Esophagus squamous epithelium (tissue), 5 donors: ENCODE measurements at regions not wholly inside any gene's neighbourhood (a gene's known extent, or its start where the extent isn't known, plus 50 kb on each side); places are given as distances from the start of the nearest gene placed in this dataset.
A peak's percentile ranks its signal among the peaks of the same experiment; 100 is the strongest.

ENCODE experiments used
- DNase-seq: peaks from one replicate; lab custom pipeline; 2025; lab: John Stamatoyannopoulos, UW
- H3K27ac ChIP-seq, 4 donors: fragments of 200-600 bp; sonication (generic); one replicate each; pipeline ENCODE4 v1.5.1; 2016 to 2019; ENCODE audit warnings: mild to moderate bottlenecking in 1 of 4
- H3K27me3 ChIP-seq, 4 donors: fragments of 200-600 bp; sonication (generic); 1 replicate in 3 of 4; 2 replicates in 1 of 4; pipeline versions ENCODE4 v1.5.1 to v1.6.0; 2017 to 2021; ENCODE audit warnings: antibody characterized with exemption in 1 of 4
- H3K36me3 ChIP-seq, 3 donors: fragments of 200-600 bp; sonication (generic); one replicate each; pipeline ENCODE4 v1.5.1; 2016 to 2019
- H3K4me1 ChIP-seq, 3 donors: fragments of 200-600 bp; sonication (generic); one replicate each; pipeline ENCODE4 v1.5.1; 2017 to 2019
- H3K4me3 ChIP-seq, 4 donors: fragments of 200-600 bp; sonication (generic); 1 replicate in 3 of 4; 2 replicates in 1 of 4; pipeline ENCODE4 v1.5.1; 2016 to 2019; ENCODE audit warnings: mild to moderate bottlenecking in 2 of 4, moderate library complexity in 1 of 4
- H3K9me3 ChIP-seq, 3 donors: fragments of 200-600 bp; sonication (generic); one replicate each; pipeline ENCODE4 v1.5.1; 2016 to 2019
- POLR2A ChIP-seq, 4 donors: fragments of 450-650 bp; IDR thresholded peaks; one replicate each; pipeline ENCODE4 v1.6.1; 2017; ENCODE audit warnings: antibody characterized with exemption in 4 of 4, mild to moderate bottlenecking in 4 of 4, moderate library complexity in 3 of 4
- WGBS, 2 donors: methylation state at CpG; one replicate each; pipeline ENCODE4 v1.1.5; 2018; 5-methylcytosine and 5-hydroxymethylcytosine counted together
- intact Hi-C: fragments of 100-400 bp; cut with DNase I; formaldehyde crosslinking; loops from one replicate; pipeline ENCODE4 v1.15.0; 2022
- TF ChIP-seq, protein P1 (sequence below), 6 experiments: fragments of 450-650 bp in 4 of 6; fragments of 200-600 bp in 2 of 6; sonication (generic) in 2 of 6; IDR thresholded peaks; one replicate each; pipeline ENCODE4 v1.5.1; 2016 to 2019; ENCODE audit warnings: antibody characterized with exemption in 6 of 6, mild to moderate bottlenecking in 4 of 6, moderate library complexity in 4 of 6
- donor health status: DM: yes; HTN: yes; CAD: no.

DNA sequence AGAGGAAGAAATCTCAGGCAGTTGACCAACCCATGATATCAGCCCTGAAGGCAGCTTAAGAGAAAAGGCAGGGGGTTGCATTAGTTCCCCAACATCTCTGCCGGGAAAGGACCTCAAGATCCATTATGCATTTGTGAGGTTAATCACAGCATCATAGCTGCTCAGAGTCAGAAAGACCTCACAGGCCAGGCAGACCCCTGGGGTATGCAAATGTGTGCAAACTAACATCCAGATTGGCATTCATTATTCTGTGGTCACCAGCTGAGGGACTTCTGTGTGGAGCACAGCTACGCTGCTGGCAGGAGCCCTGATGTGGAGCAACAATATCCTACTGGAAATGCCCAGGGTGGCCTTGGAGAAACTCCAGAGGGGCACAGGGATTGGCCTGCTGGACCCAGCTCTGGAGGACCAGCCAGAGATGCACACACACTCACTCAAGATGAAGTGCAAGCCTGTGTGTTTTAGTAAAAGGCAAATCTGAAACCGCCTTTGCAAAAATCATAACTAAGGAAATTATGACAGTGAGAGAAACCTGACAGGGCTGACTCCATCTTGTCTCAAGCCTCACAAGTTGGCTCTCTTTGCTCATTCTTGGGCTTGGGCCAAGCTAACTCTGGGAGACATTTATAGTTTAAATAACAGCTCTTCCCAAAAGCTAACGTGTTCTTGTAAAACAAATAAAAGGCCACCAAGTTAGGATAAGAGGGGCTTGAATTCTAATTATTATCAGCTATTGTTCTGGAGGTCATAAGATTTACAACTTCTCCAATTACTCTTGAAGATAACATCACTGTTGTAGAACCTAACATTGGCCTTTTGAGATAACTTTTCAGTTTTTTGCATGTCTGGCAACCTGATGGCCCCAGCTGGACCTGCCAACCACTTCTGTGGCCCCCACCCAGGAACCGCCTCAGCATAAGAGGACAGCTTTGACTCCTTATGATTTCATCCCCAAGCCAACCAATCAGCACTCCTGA lies 257.1 kb downstream of the UACA start:
- H3K9me3 ChIP-seq, result peaks cover 0 to 20% (median 14%) of the 10 kb centered on the region in 3 donors
- no peak overlapping the region for H3K4me3 ChIP-seq
- DNase-seq, result no peak
- peaks cover 0 to 9% (median 0%) of the 10 kb centered on the region in 4 donors for H3K27me3 ChIP-seq
- peaks cover 40 to 83% (median 47%) of the 10 kb centered on the region in 3 donors for H3K4me1 ChIP-seq
- no peak for TF ChIP-seq POLR2A (IDR thresholded peaks at IDR 0.05)
- TF ChIP-seq, protein P1, sequence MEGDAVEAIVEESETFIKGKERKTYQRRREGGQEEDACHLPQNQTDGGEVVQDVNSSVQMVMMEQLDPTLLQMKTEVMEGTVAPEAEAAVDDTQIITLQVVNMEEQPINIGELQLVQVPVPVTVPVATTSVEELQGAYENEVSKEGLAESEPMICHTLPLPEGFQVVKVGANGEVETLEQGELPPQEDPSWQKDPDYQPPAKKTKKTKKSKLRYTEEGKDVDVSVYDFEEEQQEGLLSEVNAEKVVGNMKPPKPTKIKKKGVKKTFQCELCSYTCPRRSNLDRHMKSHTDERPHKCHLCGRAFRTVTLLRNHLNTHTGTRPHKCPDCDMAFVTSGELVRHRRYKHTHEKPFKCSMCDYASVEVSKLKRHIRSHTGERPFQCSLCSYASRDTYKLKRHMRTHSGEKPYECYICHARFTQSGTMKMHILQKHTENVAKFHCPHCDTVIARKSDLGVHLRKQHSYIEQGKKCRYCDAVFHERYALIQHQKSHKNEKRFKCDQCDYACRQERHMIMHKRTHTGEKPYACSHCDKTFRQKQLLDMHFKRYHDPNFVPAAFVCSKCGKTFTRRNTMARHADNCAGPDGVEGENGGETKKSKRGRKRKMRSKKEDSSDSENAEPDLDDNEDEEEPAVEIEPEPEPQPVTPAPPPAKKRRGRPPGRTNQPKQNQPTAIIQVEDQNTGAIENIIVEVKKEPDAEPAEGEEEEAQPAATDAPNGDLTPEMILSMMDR (IDR thresholded peaks at IDR 0.05), result no peak
- intact Hi-C loops, result no loop called here
- peak overlapping the region in 3 of 4 donors; percentile 39 to 56 (median 39) for H3K27ac ChIP-seq
- no peaks in the 10 kb centered on the region for H3K36me3 ChIP-seq
- 60 to 70% methylated on average over 4 to 5 of the region's 5 CpGs for WGBS, 2 donors

DNA sequence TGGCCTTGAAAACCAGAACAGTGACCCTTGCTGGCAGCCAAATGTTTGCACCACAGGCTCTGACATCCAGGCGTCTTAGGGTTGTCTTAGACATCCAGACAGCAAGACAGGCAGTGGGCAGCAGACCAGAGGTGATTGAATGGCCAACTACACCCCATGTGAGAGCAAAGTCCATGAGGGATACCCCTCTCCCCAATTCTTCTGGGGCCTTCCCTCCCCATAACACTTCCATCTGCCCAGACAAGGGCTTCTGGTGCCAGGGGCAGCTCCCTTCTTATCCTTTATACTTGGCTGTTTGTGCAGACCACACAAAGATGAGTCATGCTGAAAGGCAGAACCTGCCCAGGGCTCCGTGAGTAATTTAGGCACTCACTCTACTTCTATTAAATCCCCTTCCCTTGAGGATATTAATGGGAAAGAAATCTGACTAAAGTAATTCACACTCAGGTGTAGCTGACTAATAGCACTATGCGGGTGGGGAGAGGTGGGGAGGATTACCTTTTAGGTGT lies 257.9 kb downstream of the UACA start:
- intact Hi-C loops, result no loop called here
- DNase-seq, result no peak
- Histone ChIP-seq H3K36me3 (no peaks in the 10 kb centered on the region), H3K27ac (peak overlapping the region; percentile 54 to 61 (median 58)), H3K4me1 (peaks cover 40 to 83% (median 47%) of the 10 kb centered on the region in 3 donors), H3K4me3 (no peak overlapping the region), H3K9me3 (peaks cover 0 to 14% (median 10%) of the 10 kb centered on the region in 3 donors), H3K27me3 (peaks cover 0 to 12% (median 0%) of the 10 kb centered on the region in 4 donors)
- TF ChIP-seq, protein P1 (IDR thresholded peaks at IDR 0.05), result no peak
- no peak for TF ChIP-seq POLR2A (IDR thresholded peaks at IDR 0.05)
- WGBS, 2 donors, result 0 to 15% methylated on average over 2 to 3 of the region's 3 CpGs

DNA sequence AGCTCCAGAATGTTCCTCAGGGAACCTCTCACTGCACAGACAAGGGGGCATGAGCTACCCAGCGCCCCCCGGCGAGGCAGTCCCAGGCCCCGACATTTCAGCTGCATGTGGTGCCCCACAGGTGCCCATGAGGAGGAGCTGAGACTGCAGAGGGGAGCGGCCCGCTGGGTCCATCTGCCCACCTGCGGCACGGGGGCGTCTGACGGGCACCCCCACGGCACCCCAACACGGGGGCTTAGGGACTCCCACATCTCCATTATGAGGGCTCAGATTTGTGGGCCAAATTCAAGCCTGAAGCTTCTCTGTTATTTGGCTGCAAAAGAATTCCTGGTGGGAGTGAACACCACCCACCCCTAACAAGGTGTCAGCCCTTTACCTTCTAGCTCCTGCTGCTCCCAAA lies 258.4 kb downstream of the UACA start:
- intact Hi-C loops, result no loop called here
- Histone ChIP-seq H3K9me3 (peaks cover 0 to 9% (median 6%) of the 10 kb centered on the region in 3 donors), H3K4me3 (no peak overlapping the region), H3K27ac (peak overlapping the region; percentile 54 to 61 (median 58)), H3K4me1 (peaks cover 40 to 83% (median 47%) of the 10 kb centered on the region in 3 donors), H3K36me3 (no peaks in the 10 kb centered on the region), H3K27me3 (peaks cover 0 to 12% (median 0%) of the 10 kb centered on the region in 4 donors)
- TF ChIP-seq POLR2A (IDR thresholded peaks at IDR 0.05), result no peak
- TF ChIP-seq, protein P1 (IDR thresholded peaks at IDR 0.05), result no peak
- 53% methylated on average over 3 of the region's 12 CpGs; no CpG with 5 or more reads in 1 of the 2 donors for WGBS, 2 donors
- DNase-seq, result no peak

DNA sequence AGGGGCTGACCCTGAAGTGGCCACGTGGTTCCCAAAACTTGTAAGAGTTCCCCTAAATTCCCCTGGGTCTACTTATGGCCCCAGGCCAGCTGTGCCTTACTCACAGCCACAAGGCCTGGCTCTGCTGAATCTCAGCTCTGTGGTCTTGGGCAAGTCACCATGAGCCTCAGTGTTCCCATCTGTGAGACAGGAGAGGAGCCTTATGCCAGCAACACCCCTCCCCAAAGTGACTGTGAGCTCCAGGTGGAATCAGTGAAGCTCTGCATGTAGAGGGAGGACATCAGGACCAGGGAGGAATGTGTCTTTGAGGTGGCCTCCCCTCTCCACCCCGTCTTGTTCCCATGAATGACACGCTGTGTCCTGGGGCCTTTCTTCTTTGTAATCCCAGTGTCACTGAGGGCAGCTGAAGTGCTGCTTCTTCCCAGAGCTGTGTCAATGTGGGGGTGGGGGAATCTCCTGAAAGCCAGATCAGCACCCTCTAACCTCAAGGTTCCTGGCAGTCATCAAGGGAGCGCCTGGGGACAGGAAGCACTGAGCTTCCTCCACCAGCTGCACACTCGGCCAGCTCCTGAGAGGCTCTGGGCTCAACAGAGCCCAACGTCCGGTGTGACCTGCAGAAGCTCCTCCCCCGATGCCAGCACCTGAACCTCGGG lies 258.9 kb downstream of the UACA start:
- peak overlapping the region; percentile 54 to 61 (median 58) for H3K27ac ChIP-seq
- 29 to 50% methylated on average over 1 to 4 of the region's 9 CpGs for whole genome bisulfite sequencing, 2 donors
- peak; percentile 17 for DNase-seq
- intact Hi-C loops, result no loop called here
- peaks cover 0 to 4% (median under 1%) of the 10 kb centered on the region in 3 donors for H3K9me3 ChIP-seq
- TF ChIP-seq POLR2A (IDR thresholded peaks at IDR 0.05), result peak in 1 of 4 donors; percentile 15
- TF ChIP-seq, protein P1 (IDR thresholded peaks at IDR 0.05), result no peak
- H3K36me3 ChIP-seq, result no peaks in the 10 kb centered on the region
- H3K27me3 ChIP-seq, result peaks cover 0 to 12% (median 0%) of the 10 kb centered on the region in 4 donors
- no peak overlapping the region for H3K4me3 ChIP-seq
- H3K4me1 ChIP-seq, result peaks cover 40 to 78% (median 41%) of the 10 kb centered on the region in 3 donors
